ENCODE measurements at regions not wholly inside any gene's neighbourhood (a gene's known extent, or its start where the extent isn't known, plus 50 kb on each side); places are given as distances from the start of the nearest gene placed in this dataset.

DNA sequence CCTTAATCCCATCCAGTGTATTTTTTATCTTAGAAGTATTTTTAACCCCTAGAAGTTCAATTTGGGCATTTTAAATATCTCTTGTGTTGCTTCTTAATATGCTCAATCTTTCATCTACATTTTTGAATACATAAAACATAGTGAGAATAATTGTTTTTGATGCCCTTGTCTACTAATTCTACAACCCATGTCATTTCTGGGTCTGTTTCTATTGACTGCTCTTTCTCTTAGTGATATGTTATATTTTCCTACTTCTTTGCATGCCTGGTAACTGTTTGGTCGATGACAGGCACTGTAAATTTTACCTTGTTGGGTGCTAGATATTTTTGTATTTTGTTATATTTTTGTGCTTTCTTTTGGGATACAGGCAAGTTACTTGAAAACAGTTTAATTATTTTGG is 56.3 kb downstream of the CYTL1 start:
- DNase-seq: no peak

All from fibroblast of skin of scalp (primary cell).